GM23338 (cell line): ENCODE measurements at regions not wholly inside any gene's neighbourhood (a gene's known extent, or its start where the extent isn't known, plus 50 kb on each side); places are given as distances from the start of the nearest gene placed in this dataset.

ENCODE experiments used
- CREB1 ChIP-seq: fragments of 250-450 bp; sonication (Bioruptor Pico); IDR thresholded peaks from 2 replicates; pipeline ENCODE4 v1.5.0; 2020; ENCODE audit warnings: low read depth, mild to moderate bottlenecking, moderate library complexity
- EZH2 ChIP-seq: fragments of 200-600 bp; sonication (generic); IDR thresholded peaks from one replicate; pipeline ENCODE4 v1.8.0; 2017; ENCODE audit warnings: antibody characterized with exemption, mild to moderate bottlenecking, low read depth; ENCODE audit not compliant: unreplicated experiment
- EZH2phosphoT487 ChIP-seq: fragments of 200-600 bp; sonication (generic); IDR thresholded peaks from one replicate; pipeline ENCODE4 v1.8.1; 2018; ENCODE audit warnings: antibody characterized with exemption; ENCODE audit not compliant: unreplicated experiment
- JUNB ChIP-seq: IDR thresholded peaks from one replicate; pipeline ENCODE4 v1.6.1; 2016; ENCODE audit warnings: antibody characterized with exemption; ENCODE audit not compliant: unreplicated experiment
- NANOG ChIP-seq: IDR thresholded peaks from 2 replicates; pipeline ENCODE4 v1.6.1; 2016; ENCODE audit warnings: antibody characterized with exemption, borderline replicate concordance
- POLR2AphosphoS5 ChIP-seq: IDR thresholded peaks from 2 replicates; pipeline ENCODE4 v1.6.1; 2016; ENCODE audit warnings: antibody characterized with exemption, low read depth
- STAT1 ChIP-seq: IDR thresholded peaks from one replicate; pipeline ENCODE4 v1.6.1; 2016; ENCODE audit warnings: antibody characterized with exemption; ENCODE audit not compliant: unreplicated experiment
- ZNF114 ChIP-seq: fragments of 250-450 bp; sonication (Bioruptor Pico); IDR thresholded peaks from 2 replicates; pipeline ENCODE4 v1.5.0; 2020; ENCODE audit warnings: mild to moderate bottlenecking, moderate library complexity
- TF ChIP-seq, protein P1 (sequence below): IDR thresholded peaks from 2 replicates; pipeline ENCODE4 v1.6.1; 2016; ENCODE audit warnings: antibody characterized with exemption
- TF ChIP-seq, protein P2 (sequence below), 2 experiments: fragments of 200-600 bp in 1 of 2; sonication (generic) in 1 of 2; conservative IDR thresholded peaks; 2 replicates each; pipeline versions ENCODE4 v1.5.1 to v1.6.1; 2016 to 2017; ENCODE audit warnings: antibody characterized with exemption in 2 of 2, low read depth in 2 of 2, mild to moderate bottlenecking in 2 of 2, moderate library complexity in 1 of 2
- TF ChIP-seq, protein P3 (sequence below): IDR thresholded peaks from one replicate; pipeline ENCODE4 v1.6.1; 2018; ENCODE audit warnings: antibody characterized with exemption; ENCODE audit not compliant: unreplicated experiment
- TF ChIP-seq, protein P4 (sequence below): fragments of 250-450 bp; sonication (Bioruptor Pico); IDR thresholded peaks from 2 replicates; pipeline ENCODE4 v1.5.0; 2020; ENCODE audit warnings: mild to moderate bottlenecking, moderate library complexity

DNA sequence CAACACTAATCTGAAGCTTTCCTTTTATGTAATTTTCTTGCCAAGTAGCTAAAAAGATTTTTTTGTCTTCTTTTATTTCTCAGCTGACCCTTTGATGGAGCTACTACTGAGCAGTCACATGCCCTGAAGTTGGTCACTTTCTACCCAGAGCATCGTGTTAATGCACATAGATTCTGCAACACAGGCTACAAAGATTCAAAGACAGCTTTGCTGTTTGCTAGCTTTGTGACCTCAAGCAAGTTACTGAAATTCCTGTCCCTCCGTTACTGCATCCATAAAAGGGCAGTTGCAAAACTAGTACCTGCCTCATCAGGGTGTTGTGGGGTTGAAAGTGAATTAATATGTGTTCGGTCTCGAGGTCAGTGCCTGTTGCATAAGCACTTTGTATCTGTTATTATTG lies 179.9 kb downstream of the GAS1 start:
- TF ChIP-seq, protein P1, sequence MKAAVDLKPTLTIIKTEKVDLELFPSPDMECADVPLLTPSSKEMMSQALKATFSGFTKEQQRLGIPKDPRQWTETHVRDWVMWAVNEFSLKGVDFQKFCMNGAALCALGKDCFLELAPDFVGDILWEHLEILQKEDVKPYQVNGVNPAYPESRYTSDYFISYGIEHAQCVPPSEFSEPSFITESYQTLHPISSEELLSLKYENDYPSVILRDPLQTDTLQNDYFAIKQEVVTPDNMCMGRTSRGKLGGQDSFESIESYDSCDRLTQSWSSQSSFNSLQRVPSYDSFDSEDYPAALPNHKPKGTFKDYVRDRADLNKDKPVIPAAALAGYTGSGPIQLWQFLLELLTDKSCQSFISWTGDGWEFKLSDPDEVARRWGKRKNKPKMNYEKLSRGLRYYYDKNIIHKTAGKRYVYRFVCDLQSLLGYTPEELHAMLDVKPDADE: no peak
- no peak for TF ChIP-seq EZH2phosphoT487
- TF ChIP-seq, protein P2, sequence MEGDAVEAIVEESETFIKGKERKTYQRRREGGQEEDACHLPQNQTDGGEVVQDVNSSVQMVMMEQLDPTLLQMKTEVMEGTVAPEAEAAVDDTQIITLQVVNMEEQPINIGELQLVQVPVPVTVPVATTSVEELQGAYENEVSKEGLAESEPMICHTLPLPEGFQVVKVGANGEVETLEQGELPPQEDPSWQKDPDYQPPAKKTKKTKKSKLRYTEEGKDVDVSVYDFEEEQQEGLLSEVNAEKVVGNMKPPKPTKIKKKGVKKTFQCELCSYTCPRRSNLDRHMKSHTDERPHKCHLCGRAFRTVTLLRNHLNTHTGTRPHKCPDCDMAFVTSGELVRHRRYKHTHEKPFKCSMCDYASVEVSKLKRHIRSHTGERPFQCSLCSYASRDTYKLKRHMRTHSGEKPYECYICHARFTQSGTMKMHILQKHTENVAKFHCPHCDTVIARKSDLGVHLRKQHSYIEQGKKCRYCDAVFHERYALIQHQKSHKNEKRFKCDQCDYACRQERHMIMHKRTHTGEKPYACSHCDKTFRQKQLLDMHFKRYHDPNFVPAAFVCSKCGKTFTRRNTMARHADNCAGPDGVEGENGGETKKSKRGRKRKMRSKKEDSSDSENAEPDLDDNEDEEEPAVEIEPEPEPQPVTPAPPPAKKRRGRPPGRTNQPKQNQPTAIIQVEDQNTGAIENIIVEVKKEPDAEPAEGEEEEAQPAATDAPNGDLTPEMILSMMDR (conservative IDR thresholded peaks at IDR 0.05; ENCODE audit: low read depth in 2 of 2): no peak
- no peak for TF ChIP-seq EZH2
- no peak for TF ChIP-seq NANOG
- TF ChIP-seq POLR2AphosphoS5: no peak
- TF ChIP-seq JUNB: no peak
- TF ChIP-seq, protein P3, sequence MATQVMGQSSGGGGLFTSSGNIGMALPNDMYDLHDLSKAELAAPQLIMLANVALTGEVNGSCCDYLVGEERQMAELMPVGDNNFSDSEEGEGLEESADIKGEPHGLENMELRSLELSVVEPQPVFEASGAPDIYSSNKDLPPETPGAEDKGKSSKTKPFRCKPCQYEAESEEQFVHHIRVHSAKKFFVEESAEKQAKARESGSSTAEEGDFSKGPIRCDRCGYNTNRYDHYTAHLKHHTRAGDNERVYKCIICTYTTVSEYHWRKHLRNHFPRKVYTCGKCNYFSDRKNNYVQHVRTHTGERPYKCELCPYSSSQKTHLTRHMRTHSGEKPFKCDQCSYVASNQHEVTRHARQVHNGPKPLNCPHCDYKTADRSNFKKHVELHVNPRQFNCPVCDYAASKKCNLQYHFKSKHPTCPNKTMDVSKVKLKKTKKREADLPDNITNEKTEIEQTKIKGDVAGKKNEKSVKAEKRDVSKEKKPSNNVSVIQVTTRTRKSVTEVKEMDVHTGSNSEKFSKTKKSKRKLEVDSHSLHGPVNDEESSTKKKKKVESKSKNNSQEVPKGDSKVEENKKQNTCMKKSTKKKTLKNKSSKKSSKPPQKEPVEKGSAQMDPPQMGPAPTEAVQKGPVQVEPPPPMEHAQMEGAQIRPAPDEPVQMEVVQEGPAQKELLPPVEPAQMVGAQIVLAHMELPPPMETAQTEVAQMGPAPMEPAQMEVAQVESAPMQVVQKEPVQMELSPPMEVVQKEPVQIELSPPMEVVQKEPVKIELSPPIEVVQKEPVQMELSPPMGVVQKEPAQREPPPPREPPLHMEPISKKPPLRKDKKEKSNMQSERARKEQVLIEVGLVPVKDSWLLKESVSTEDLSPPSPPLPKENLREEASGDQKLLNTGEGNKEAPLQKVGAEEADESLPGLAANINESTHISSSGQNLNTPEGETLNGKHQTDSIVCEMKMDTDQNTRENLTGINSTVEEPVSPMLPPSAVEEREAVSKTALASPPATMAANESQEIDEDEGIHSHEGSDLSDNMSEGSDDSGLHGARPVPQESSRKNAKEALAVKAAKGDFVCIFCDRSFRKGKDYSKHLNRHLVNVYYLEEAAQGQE: no peak
- no peak for TF ChIP-seq CREB1 (CRISPR knock-in tag)
- TF ChIP-seq, protein P4, sequence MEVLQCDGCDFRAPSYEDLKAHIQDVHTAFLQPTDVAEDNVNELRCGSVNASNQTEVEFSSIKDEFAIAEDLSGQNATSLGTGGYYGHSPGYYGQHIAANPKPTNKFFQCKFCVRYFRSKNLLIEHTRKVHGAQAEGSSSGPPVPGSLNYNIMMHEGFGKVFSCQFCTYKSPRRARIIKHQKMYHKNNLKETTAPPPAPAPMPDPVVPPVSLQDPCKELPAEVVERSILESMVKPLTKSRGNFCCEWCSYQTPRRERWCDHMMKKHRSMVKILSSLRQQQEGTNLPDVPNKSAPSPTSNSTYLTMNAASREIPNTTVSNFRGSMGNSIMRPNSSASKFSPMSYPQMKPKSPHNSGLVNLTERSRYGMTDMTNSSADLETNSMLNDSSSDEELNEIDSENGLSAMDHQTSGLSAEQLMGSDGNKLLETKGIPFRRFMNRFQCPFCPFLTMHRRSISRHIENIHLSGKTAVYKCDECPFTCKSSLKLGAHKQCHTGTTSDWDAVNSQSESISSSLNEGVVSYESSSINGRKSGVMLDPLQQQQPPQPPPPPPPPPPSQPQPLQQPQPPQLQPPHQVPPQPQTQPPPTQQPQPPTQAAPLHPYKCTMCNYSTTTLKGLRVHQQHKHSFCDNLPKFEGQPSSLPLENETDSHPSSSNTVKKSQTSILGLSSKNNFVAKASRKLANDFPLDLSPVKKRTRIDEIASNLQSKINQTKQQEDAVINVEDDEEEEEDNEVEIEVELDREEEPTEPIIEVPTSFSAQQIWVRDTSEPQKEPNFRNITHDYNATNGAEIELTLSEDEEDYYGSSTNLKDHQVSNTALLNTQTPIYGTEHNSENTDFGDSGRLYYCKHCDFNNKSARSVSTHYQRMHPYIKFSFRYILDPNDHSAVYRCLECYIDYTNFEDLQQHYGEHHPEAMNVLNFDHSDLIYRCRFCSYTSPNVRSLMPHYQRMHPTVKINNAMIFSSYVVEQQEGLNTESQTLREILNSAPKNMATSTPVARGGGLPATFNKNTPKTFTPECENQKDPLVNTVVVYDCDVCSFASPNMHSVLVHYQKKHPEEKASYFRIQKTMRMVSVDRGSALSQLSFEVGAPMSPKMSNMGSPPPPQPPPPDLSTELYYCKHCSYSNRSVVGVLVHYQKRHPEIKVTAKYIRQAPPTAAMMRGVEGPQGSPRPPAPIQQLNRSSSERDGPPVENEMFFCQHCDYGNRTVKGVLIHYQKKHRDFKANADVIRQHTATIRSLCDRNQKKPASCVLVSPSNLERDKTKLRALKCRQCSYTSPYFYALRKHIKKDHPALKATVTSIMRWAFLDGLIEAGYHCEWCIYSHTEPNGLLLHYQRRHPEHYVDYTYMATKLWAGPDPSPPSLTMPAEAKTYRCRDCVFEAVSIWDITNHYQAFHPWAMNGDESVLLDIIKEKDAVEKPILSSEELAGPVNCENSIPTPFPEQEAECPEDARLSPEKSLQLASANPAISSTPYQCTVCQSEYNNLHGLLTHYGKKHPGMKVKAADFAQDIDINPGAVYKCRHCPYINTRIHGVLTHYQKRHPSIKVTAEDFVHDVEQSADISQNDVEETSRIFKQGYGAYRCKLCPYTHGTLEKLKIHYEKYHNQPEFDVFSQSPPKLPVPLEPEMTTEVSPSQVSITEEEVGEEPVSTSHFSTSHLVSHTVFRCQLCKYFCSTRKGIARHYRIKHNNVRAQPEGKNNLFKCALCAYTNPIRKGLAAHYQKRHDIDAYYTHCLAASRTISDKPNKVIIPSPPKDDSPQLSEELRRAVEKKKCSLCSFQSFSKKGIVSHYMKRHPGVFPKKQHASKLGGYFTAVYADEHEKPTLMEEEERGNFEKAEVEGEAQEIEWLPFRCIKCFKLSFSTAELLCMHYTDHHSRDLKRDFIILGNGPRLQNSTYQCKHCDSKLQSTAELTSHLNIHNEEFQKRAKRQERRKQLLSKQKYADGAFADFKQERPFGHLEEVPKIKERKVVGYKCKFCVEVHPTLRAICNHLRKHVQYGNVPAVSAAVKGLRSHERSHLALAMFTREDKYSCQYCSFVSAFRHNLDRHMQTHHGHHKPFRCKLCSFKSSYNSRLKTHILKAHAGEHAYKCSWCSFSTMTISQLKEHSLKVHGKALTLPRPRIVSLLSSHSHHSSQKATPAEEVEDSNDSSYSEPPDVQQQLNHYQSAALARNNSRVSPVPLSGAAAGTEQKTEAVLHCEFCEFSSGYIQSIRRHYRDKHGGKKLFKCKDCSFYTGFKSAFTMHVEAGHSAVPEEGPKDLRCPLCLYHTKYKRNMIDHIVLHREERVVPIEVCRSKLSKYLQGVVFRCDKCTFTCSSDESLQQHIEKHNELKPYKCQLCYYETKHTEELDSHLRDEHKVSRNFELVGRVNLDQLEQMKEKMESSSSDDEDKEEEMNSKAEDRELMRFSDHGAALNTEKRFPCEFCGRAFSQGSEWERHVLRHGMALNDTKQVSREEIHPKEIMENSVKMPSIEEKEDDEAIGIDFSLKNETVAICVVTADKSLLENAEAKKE (CRISPR knock-in tag): no peak
- no peak for TF ChIP-seq ZNF114 (CRISPR knock-in tag)
- no peak for TF ChIP-seq STAT1
